ENCODE measurements at regions not wholly inside any gene's neighbourhood (a gene's known extent, or its start where the extent isn't known, plus 50 kb on each side); places are given as distances from the start of the nearest gene placed in this dataset.

GRCh38 chr4:110352670-110353442, 123.1 kb upstream of the ENPEP start:
- H3K4me1 ChIP-seq (ENCODE audit: insufficient read depth, low read length, poor library complexity, severe bottlenecking): peaks cover 5% of the 10 kb centered on the region
- H4K20me1 ChIP-seq (ENCODE audit: insufficient read depth, low read length, poor library complexity, severe bottlenecking): no peaks in the 10 kb centered on the region
- no peaks in the 10 kb centered on the region for H3F3A ChIP-seq (ENCODE audit: low read depth)
- H3K36me3 ChIP-seq (ENCODE audit: insufficient read depth, low read length): no peaks in the 10 kb centered on the region
- H3K4me3 ChIP-seq (ENCODE audit: low read length, poor library complexity, severe bottlenecking): no peak overlapping the region
- no peak overlapping the region for H3K9ac ChIP-seq (ENCODE audit: low read depth, low read length, poor library complexity, severe bottlenecking)
- H3K27me3 ChIP-seq (ENCODE audit: insufficient read depth, low read length, poor library complexity, severe bottlenecking): no peaks in the 10 kb centered on the region
- H2AFZ ChIP-seq (ENCODE audit: low read length): no peak overlapping the region
- no peaks in the 10 kb centered on the region for H3K9me3 ChIP-seq (ENCODE audit: insufficient read depth, low read depth, low read length)
- H3K79me2 ChIP-seq (ENCODE audit: insufficient read depth, low read length): no peaks in the 10 kb centered on the region
- H3K4me2 ChIP-seq (ENCODE audit: low read depth, low read length, poor library complexity, severe bottlenecking): no peak overlapping the region
- H3K9me2 ChIP-seq (replicated peaks; ENCODE audit: low read depth, low read length): no peaks in the 10 kb centered on the region
- TF ChIP-seq CTCF (conservative IDR thresholded peaks at IDR 0.05; ENCODE audit: low read length) (no peak), EZH2phosphoT487 (IDR thresholded peaks at IDR 0.05; ENCODE audit: borderline replicate concordance) (no peak)

DNA sequence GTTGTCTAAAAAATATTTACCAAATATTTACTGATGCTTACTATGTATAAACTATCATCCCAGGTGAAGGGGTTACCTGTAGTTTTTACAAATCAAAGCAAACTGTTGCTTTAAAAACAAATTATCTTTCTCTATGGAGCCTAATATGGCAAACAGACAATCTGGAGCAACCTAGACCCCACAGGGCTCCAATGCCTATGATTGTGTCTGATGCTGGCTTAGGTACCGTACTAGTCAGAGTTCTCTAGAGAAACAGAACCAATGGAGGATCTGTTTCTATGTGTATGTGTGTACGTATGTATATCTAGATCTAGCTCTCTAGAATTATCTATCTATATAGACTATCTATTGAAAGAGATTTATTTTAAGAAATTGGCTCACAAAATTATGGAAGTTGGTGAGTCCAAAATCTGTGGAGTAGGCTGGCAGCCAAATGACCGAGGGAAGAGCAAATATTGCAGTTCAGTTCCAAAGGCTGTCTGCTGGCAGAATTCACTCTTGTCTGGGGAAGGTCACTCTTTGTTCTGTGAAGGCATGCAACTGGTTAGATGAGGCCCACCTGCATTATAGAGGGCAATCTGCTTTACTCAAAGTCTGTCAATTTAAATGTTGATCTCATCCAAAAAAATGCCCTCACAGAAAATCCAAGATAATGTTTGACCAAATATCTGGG, 127.1 kb upstream of the ENPEP start:
- no peak overlapping the region for H3K4me3 ChIP-seq (ENCODE audit: low read length, poor library complexity, severe bottlenecking)
- no peak overlapping the region for H3K4me2 ChIP-seq (ENCODE audit: low read depth, low read length, poor library complexity, severe bottlenecking)
- no peaks in the 10 kb centered on the region for H3F3A ChIP-seq (ENCODE audit: low read depth)
- H4K20me1 ChIP-seq (ENCODE audit: insufficient read depth, low read length, poor library complexity, severe bottlenecking): no peaks in the 10 kb centered on the region
- H3K9me3 ChIP-seq (ENCODE audit: insufficient read depth, low read depth, low read length): no peaks in the 10 kb centered on the region
- no peak overlapping the region for H2AFZ ChIP-seq (ENCODE audit: low read length)
- no peaks in the 10 kb centered on the region for H3K36me3 ChIP-seq (ENCODE audit: insufficient read depth, low read length)
- no peaks in the 10 kb centered on the region for H3K9me2 ChIP-seq (replicated peaks; ENCODE audit: low read depth, low read length)
- no peaks in the 10 kb centered on the region for H3K27me3 ChIP-seq (ENCODE audit: insufficient read depth, low read length, poor library complexity, severe bottlenecking)
- H3K9ac ChIP-seq (ENCODE audit: low read depth, low read length, poor library complexity, severe bottlenecking): no peak overlapping the region
- no peaks in the 10 kb centered on the region for H3K79me2 ChIP-seq (ENCODE audit: insufficient read depth, low read length)
- H3K4me1 ChIP-seq (ENCODE audit: insufficient read depth, low read length, poor library complexity, severe bottlenecking): peaks cover 5% of the 10 kb centered on the region
- no peak for TF ChIP-seq CTCF (conservative IDR thresholded peaks at IDR 0.05; ENCODE audit: low read length)
- TF ChIP-seq EZH2phosphoT487 (IDR thresholded peaks at IDR 0.05; ENCODE audit: borderline replicate concordance): no peak

DNA sequence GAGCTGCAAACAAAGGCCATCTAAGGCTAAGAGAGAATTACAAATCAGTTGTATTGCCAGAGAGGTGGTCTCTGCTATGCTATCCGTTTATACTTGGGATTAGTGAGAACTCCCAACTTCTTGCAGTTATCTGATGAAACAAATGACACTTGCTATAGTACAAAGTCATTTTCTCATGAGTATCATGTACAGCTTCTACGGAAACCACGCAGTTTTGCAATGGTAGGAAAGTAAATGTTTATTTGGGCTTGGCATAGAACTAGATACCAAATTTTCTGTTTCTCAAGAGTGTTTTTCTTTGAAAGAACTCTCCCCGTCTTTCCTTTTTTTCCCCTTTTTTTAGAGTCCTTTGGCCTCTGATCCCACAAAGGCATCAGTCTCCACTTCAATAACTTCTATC, 128.2 kb upstream of the ENPEP start:
- Histone ChIP-seq H3K9me3 (ENCODE audit: insufficient read depth, low read depth, low read length) (no peaks in the 10 kb centered on the region; the same call in 1 of the 2 replicates), H3K79me2 (ENCODE audit: insufficient read depth, low read length) (no peaks in the 10 kb centered on the region), H3F3A (ENCODE audit: low read depth) (no peaks in the 10 kb centered on the region), H4K20me1 (ENCODE audit: insufficient read depth, low read length, poor library complexity, severe bottlenecking) (no peaks in the 10 kb centered on the region), H3K9ac (ENCODE audit: low read depth, low read length, poor library complexity, severe bottlenecking) (no peak overlapping the region), H3K4me1 (ENCODE audit: insufficient read depth, low read length, poor library complexity, severe bottlenecking) (peaks cover 5% of the 10 kb centered on the region), H3K4me3 (ENCODE audit: low read length, poor library complexity, severe bottlenecking) (no peak overlapping the region), H3K27me3 (ENCODE audit: insufficient read depth, low read length, poor library complexity, severe bottlenecking) (no peaks in the 10 kb centered on the region), H2AFZ (ENCODE audit: low read length) (no peak overlapping the region), H3K36me3 (ENCODE audit: insufficient read depth, low read length) (no peaks in the 10 kb centered on the region), H3K9me2 (replicated peaks; ENCODE audit: low read depth, low read length) (no peaks in the 10 kb centered on the region), H3K4me2 (ENCODE audit: low read depth, low read length, poor library complexity, severe bottlenecking) (no peak overlapping the region)
- no peak for TF ChIP-seq CTCF (conservative IDR thresholded peaks at IDR 0.05; ENCODE audit: low read length)
- no peak for TF ChIP-seq EZH2phosphoT487 (IDR thresholded peaks at IDR 0.05; ENCODE audit: borderline replicate concordance)
